SU-DHL-6 (cell line): ENCODE measurements at regions not wholly inside any gene's neighbourhood (a gene's known extent, or its start where the extent isn't known, plus 50 kb on each side); places are given as distances from the start of the nearest gene placed in this dataset.

Experiments used
- CTCF ChIP-seq: fragments of 200-600 bp; sonication (generic); IDR thresholded peaks from one replicate; pipeline ENCODE4 v1.5.1; 2017; ENCODE audit warnings: antibody characterized with exemption, mild to moderate bottlenecking, low read length, moderate library complexity; ENCODE audit not compliant: insufficient read depth, poor library complexity, severe bottlenecking
- EZH2phosphoT487 ChIP-seq: fragments of 200-600 bp; sonication (generic), shearing (Covaris generic); conservative IDR thresholded peaks from 2 replicates; pipeline ENCODE4 v1.6.1; 2018; ENCODE audit warnings: mild to moderate bottlenecking, antibody characterized with exemption, low read length, moderate library complexity, mixed read lengths

GRCh38 chr1:118578276-118578675 lies 393.2 kb upstream of the SPAG17 start:
- TF ChIP-seq CTCF (no peak), EZH2phosphoT487 (no peak)
